ENCODE measurements at regions not wholly inside any gene's neighbourhood (a gene's known extent, or its start where the extent isn't known, plus 50 kb on each side); places are given as distances from the start of the nearest gene placed in this dataset.

GRCh38 chr2:16181062-16181740, 240.9 kb downstream of the MYCN start:
- in situ Hi-C loops (cut with HindIII; ENCODE audit: low pct_ligation_motif_present, low sequenced_read_pairs), result no loop called here
- Histone ChIP-seq H3K27me3 (replicated peaks) (no peaks in the 10 kb centered on the region), H3K27ac (no peak overlapping the region), H3K36me3 (replicated peaks) (no peaks in the 10 kb centered on the region), H3K4me3 (ENCODE audit: low read depth, low read length) (no peak overlapping the region)
- TF ChIP-seq, protein P1, sequence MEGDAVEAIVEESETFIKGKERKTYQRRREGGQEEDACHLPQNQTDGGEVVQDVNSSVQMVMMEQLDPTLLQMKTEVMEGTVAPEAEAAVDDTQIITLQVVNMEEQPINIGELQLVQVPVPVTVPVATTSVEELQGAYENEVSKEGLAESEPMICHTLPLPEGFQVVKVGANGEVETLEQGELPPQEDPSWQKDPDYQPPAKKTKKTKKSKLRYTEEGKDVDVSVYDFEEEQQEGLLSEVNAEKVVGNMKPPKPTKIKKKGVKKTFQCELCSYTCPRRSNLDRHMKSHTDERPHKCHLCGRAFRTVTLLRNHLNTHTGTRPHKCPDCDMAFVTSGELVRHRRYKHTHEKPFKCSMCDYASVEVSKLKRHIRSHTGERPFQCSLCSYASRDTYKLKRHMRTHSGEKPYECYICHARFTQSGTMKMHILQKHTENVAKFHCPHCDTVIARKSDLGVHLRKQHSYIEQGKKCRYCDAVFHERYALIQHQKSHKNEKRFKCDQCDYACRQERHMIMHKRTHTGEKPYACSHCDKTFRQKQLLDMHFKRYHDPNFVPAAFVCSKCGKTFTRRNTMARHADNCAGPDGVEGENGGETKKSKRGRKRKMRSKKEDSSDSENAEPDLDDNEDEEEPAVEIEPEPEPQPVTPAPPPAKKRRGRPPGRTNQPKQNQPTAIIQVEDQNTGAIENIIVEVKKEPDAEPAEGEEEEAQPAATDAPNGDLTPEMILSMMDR (IDR thresholded peaks at IDR 0.05; ENCODE audit: low read depth, low read length, missing control alignments), result no peak
- DNase-seq, result no peak

DNA sequence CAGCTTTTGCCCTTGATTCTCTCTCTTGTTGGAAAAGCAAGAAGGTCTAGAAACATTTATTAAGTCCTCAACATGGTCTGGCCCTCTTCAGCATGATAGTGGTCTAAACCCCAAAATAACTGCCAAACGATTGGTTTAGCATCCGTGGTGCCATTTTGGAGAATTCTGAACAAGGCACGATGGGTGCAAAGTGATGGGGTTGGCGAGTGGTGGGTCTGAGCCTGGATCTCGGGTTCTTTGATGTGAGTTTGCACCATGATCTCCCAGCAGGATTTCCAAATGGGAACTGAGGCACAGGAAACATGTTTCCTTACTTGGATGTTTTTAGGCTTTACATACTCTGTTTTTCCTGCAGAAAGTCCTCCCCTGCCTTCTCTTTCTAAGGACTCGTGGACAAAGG, 240.3 kb downstream of the MYCN start:
- Histone ChIP-seq H3K36me3 (replicated peaks) (no peaks in the 10 kb centered on the region), H3K27ac (no peak overlapping the region), H3K27me3 (replicated peaks) (no peaks in the 10 kb centered on the region), H3K4me3 (ENCODE audit: low read depth, low read length) (no peak overlapping the region)
- TF ChIP-seq, protein P1 (IDR thresholded peaks at IDR 0.05; ENCODE audit: low read depth, low read length, missing control alignments), result no peak
- DNase-seq, result no peak
- in situ Hi-C loops (cut with HindIII; ENCODE audit: low pct_ligation_motif_present, low sequenced_read_pairs), result no loop called here

GRCh38 chr2:16179701-16180416, 239.5 kb downstream of the MYCN start:
- in situ Hi-C loops (cut with HindIII; ENCODE audit: low pct_ligation_motif_present, low sequenced_read_pairs), result no loop called here
- DNase-seq, result no peak
- no peak overlapping the region for H3K27ac ChIP-seq
- TF ChIP-seq, protein P1 (IDR thresholded peaks at IDR 0.05; ENCODE audit: low read depth, low read length, missing control alignments), result no peak
- H3K27me3 ChIP-seq (replicated peaks), result no peaks in the 10 kb centered on the region
- no peak overlapping the region for H3K4me3 ChIP-seq (ENCODE audit: low read depth, low read length)
- no peaks in the 10 kb centered on the region for H3K36me3 ChIP-seq (replicated peaks)

- DNase-seq, result no peak
- H3K27ac ChIP-seq, result no peak overlapping the region
- H3K27me3 ChIP-seq (replicated peaks), result no peaks in the 10 kb centered on the region
- in situ Hi-C loops (cut with HindIII; ENCODE audit: low pct_ligation_motif_present, low sequenced_read_pairs), result no loop called here
- H3K36me3 ChIP-seq (replicated peaks), result no peaks in the 10 kb centered on the region
- H3K4me3 ChIP-seq (ENCODE audit: low read depth, low read length), result no peak overlapping the region
- TF ChIP-seq, protein P1 (IDR thresholded peaks at IDR 0.05; ENCODE audit: low read depth, low read length, missing control alignments), result no peak
These were observed 238.3 kb downstream of the MYCN start for GRCh38 chr2:16178551-16179130.

- H3K36me3 ChIP-seq (replicated peaks), result no peaks in the 10 kb centered on the region
- no peak overlapping the region for H3K4me3 ChIP-seq (ENCODE audit: low read depth, low read length)
These were observed 237.4 kb downstream of the MYCN start for GRCh38 chr2:16177671-16178180.

More at GRCh38 chr2:16177671-16178180, 237.4 kb downstream of the MYCN start:
- in situ Hi-C loops (cut with HindIII; ENCODE audit: low pct_ligation_motif_present, low sequenced_read_pairs), result no loop called here
- Histone ChIP-seq H3K27ac (no peak overlapping the region), H3K27me3 (replicated peaks) (no peaks in the 10 kb centered on the region)
- TF ChIP-seq, protein P1 (IDR thresholded peaks at IDR 0.05; ENCODE audit: low read depth, low read length, missing control alignments), result no peak
- DNase-seq, result no peak

Measured in brain microvascular endothelial cell (primary cell).